Colonic mucosa (tissue), 4 donors: ENCODE measurements at regions not wholly inside any gene's neighbourhood (a gene's known extent, or its start where the extent isn't known, plus 50 kb on each side); places are given as distances from the start of the nearest gene placed in this dataset.

Experiments used
- DNase-seq: peaks from one replicate; pipeline ENCODE4 v3.0.0-alpha.2; 2020
- H3K27ac ChIP-seq: fragments of 200-600 bp; one replicate; pipeline ENCODE4 v1.8.0; 2021
- H3K27me3 ChIP-seq: fragments of 200-600 bp; one replicate; pipeline ENCODE4 v1.8.0; 2021
- H3K36me3 ChIP-seq: fragments of 200-600 bp; one replicate; pipeline ENCODE4 v1.8.0; 2021
- H3K4me1 ChIP-seq: fragments of 200-600 bp; one replicate; pipeline ENCODE4 v1.8.0; 2021; ENCODE audit warnings: mild to moderate bottlenecking
- H3K4me3 ChIP-seq: fragments of 200-600 bp; one replicate; pipeline ENCODE4 v1.8.0; 2021
- H3K9ac ChIP-seq, 2 donors: one replicate each; pipeline ENCODE4 v1.7.0; 2013; ENCODE audit warnings: control low read depth in 2 of 2, low read depth in 2 of 2, low read length in 2 of 2
- H3K9me3 ChIP-seq: fragments of 200-600 bp; one replicate; pipeline ENCODE4 v1.8.0; 2021
- intact Hi-C: fragments of 100-400 bp; cut with DNase I; formaldehyde crosslinking; loops from one replicate; pipeline ENCODE4 v1.14.1; 2022
- TF ChIP-seq, protein P1 (sequence below): fragments of 200-600 bp; IDR thresholded peaks from one replicate; pipeline ENCODE4 v1.8.0; 2022; ENCODE audit warnings: antibody characterized with exemption, mild to moderate bottlenecking
- donor health status: healthy.
- donor health status: DM: no; HTN: no; CAD: no.
- donor health status: DM: no; HTN: no; CAD: no.

DNA sequence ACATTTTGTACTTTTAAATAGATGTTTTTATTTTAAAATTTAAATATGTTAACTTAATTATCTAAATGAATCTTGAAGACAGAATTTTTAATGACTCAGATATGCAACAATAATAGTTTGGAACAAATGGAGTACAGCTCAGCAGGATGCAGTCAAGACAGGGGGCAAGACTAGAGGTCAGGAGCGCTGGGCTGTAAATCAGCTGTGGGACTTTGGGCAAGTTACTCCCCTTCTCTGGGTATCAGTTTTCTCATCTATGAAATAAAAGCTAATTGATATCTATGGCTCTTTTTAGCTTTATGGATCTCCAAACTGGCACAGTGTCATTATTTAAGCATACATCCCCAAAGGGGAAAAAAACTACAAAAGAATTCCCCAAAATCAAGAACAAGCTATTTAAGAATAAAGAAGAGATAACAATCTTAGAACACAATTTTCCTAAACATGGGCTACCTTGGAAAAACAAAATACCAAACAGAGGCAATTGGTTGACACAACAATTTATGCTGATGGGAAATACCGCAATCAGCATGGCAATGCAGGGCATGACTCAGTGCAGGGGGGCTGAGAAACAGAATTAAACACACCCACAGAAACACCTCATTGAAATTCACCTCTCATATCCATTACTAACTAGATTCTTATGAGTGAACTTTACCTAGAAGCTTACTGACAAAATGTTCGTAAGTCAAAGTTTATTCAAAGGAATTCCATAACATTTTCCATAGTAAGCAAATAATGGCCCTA lies 188.2 kb downstream of the SIM1 start:
- DNase-seq, result no peak
- TF ChIP-seq, protein P1, sequence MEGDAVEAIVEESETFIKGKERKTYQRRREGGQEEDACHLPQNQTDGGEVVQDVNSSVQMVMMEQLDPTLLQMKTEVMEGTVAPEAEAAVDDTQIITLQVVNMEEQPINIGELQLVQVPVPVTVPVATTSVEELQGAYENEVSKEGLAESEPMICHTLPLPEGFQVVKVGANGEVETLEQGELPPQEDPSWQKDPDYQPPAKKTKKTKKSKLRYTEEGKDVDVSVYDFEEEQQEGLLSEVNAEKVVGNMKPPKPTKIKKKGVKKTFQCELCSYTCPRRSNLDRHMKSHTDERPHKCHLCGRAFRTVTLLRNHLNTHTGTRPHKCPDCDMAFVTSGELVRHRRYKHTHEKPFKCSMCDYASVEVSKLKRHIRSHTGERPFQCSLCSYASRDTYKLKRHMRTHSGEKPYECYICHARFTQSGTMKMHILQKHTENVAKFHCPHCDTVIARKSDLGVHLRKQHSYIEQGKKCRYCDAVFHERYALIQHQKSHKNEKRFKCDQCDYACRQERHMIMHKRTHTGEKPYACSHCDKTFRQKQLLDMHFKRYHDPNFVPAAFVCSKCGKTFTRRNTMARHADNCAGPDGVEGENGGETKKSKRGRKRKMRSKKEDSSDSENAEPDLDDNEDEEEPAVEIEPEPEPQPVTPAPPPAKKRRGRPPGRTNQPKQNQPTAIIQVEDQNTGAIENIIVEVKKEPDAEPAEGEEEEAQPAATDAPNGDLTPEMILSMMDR, result no peak
- intact Hi-C loops, result no loop called here

DNA sequence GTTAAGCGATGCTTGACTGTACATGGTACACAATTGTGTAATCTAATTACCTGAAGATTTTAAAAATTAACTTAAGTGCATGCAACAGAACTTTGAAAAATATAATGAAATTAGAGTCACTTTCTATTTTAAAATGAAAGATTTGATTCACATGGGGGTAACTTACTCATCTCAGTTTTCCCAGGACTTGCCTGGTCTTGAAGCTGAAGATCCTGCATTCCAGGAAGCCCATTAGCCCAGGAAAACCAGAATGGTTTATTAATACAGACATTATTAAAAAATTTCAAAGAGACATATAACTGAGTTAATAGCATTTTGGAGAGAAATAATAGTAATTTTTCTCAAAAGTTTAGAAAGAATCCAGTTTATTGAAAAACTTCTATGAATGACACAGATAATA lies 190.6 kb downstream of the SIM1 start:
- H3K9me3 ChIP-seq, result no peaks in the 10 kb centered on the region
- H3K4me1 ChIP-seq, result no peaks in the 10 kb centered on the region
- H3K36me3 ChIP-seq, result no peaks in the 10 kb centered on the region
- no peak overlapping the region for H3K4me3 ChIP-seq
- no peak overlapping the region for H3K27ac ChIP-seq
- no peak overlapping the region for H3K9ac ChIP-seq
- H3K27me3 ChIP-seq, result no peaks in the 10 kb centered on the region
- TF ChIP-seq, protein P1, result no peak
- intact Hi-C loops, result no loop called here
- DNase-seq, result no peak

More for the DNA sequence above, 188.2 kb downstream of the SIM1 start:
- Histone ChIP-seq H3K9me3 (no peaks in the 10 kb centered on the region), H3K4me3 (no peak overlapping the region), H3K4me1 (no peaks in the 10 kb centered on the region), H3K36me3 (no peaks in the 10 kb centered on the region), H3K27me3 (no peaks in the 10 kb centered on the region), H3K9ac (no peak overlapping the region), H3K27ac (no peak overlapping the region)

DNA sequence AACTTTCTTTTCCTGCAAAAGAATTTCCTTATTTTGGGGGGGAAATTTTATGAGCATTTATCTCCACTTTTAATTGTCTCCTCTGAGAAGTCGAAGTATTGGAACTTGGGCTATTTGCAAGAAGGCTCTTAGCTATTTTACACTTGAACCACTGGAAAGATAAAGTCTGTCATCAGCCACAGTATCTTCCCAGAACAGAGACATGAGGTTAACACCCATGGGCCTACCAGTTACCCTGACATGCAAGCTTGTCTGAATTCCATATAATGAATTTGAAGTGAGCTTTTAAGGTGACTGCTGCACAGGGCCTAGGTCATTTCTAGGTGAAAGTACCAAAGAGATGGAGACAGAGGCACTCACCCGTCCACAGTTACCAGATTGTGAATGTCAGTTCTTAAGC lies 193.1 kb downstream of the SIM1 start:
- no peaks in the 10 kb centered on the region for H3K36me3 ChIP-seq
- TF ChIP-seq, protein P1, result no peak

DNA sequence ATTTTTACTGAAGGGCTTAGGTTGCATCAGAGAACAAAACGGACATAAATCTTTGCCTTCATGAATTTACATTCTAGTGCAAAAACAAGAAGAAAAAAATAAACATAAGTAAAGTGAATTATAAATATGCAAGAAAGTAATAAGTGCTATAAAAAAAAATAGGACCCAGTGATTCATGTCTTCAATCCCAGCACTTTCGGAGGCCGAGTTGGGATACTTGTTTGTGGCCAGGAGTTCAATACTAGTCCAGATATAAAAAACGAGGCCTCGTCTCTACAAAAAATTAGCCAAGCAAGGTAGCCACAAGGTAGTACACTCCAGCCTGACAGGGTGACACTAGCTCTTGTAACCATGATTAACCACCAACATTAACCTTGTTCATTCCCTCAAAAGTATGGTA lies 193.5 kb downstream of the SIM1 start:
- no peak for DNase-seq
- Histone ChIP-seq H3K4me1 (no peaks in the 10 kb centered on the region), H3K27me3 (no peaks in the 10 kb centered on the region), H3K9ac (no peak overlapping the region), H3K27ac (no peak overlapping the region), H3K4me3 (no peak overlapping the region), H3K36me3 (no peaks in the 10 kb centered on the region), H3K9me3 (no peaks in the 10 kb centered on the region)
- intact Hi-C loops, result no loop called here
- TF ChIP-seq, protein P1, result no peak

More for the DNA sequence above, 193.1 kb downstream of the SIM1 start:
- Histone ChIP-seq H3K9me3 (no peaks in the 10 kb centered on the region), H3K27ac (no peak overlapping the region), H3K4me3 (no peak overlapping the region), H3K27me3 (no peaks in the 10 kb centered on the region), H3K4me1 (no peaks in the 10 kb centered on the region), H3K9ac (no peak overlapping the region)
- DNase-seq, result no peak
- intact Hi-C loops, result no loop called here

DNA sequence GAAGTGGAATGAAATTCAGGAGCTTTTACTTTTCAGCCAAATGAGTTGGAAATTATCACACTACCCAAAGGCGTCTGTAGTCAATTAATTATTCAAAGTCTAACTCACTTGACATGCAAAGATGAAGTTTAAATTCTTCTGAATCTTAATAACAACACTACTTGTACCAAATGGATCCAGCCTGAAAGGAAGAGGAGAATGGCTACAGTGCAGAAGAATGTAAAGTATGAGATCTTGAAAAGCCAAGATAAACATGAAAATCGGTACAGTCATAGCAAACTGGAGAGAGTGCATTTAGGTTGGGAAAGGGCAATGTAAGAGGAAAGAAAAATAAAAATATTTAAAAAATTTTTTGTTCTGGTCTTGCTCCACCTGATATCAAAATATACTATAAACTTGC lies 195.5 kb downstream of the SIM1 start:
- no peaks in the 10 kb centered on the region for H3K9me3 ChIP-seq
- no peaks in the 10 kb centered on the region for H3K36me3 ChIP-seq
- DNase-seq, result no peak
- H3K9ac ChIP-seq, result no peak overlapping the region
- intact Hi-C loops, result no loop called here
- TF ChIP-seq, protein P1, result no peak
- H3K27ac ChIP-seq, result no peak overlapping the region
- H3K4me3 ChIP-seq, result no peak overlapping the region
- no peaks in the 10 kb centered on the region for H3K4me1 ChIP-seq
- no peaks in the 10 kb centered on the region for H3K27me3 ChIP-seq
